GM19025 (cell line): ENCODE measurements at regions not wholly inside any gene's neighbourhood (a gene's known extent, or its start where the extent isn't known, plus 50 kb on each side); places are given as distances from the start of the nearest gene placed in this dataset.

ENCODE experiments used
- ATAC-seq: cut with Tn5 transposase; IDR thresholded peaks from one replicate; pipeline ENCODE4 v1.9.1; 2021; ENCODE audit warnings: mild to moderate bottlenecking, low read depth, moderate library complexity; ENCODE audit not compliant: unreplicated experiment

GRCh38 chr12:88309546-88309945 is 167.4 kb downstream of the TMTC3 start:
- ATAC-seq, result no peak

- ATAC-seq, result no peak
Observed at GRCh38 chr12:88310069-88310468, 168.0 kb downstream of the TMTC3 start.

- no peak for ATAC-seq
Observed at GRCh38 chr12:88310666-88311065, 168.6 kb downstream of the TMTC3 start.

- no peak for ATAC-seq
Observed at GRCh38 chr12:88313554-88313953, 171.4 kb downstream of the TMTC3 start.

GRCh38 chr12:88314706-88315105 is 172.6 kb downstream of the TMTC3 start:
- no peak for ATAC-seq

GRCh38 chr12:88318726-88319125 is 176.6 kb downstream of the TMTC3 start:
- ATAC-seq, result no peak

- no peak for ATAC-seq
Observed at GRCh38 chr12:88325076-88325815, 183.1 kb downstream of the TMTC3 start.

- ATAC-seq, result no peak
Observed at GRCh38 chr12:88325816-88326189, 183.7 kb downstream of the TMTC3 start.

GRCh38 chr12:88327276-88327675 is 185.2 kb downstream of the TMTC3 start:
- ATAC-seq, result no peak

GRCh38 chr12:88328090-88328489 is 186.0 kb downstream of the TMTC3 start:
- no peak for ATAC-seq

GRCh38 chr12:88329833-88330232 is 187.7 kb downstream of the TMTC3 start:
- ATAC-seq, result no peak

GRCh38 chr12:88334271-88334670 is 192.2 kb downstream of the TMTC3 start:
- no peak for ATAC-seq

- no peak for ATAC-seq
Observed at GRCh38 chr12:88336076-88336739, 194.1 kb downstream of the TMTC3 start.

- no peak for ATAC-seq
Observed at GRCh38 chr12:88338486-88338885, 196.4 kb downstream of the TMTC3 start.

- ATAC-seq, result no peak
Observed at GRCh38 chr12:88339254-88339949, 197.3 kb downstream of the TMTC3 start.

- no peak for ATAC-seq
Observed at GRCh38 chr12:88339966-88340365, 197.9 kb downstream of the TMTC3 start.

- ATAC-seq, result no peak
Observed at GRCh38 chr12:88342251-88342806, 200.2 kb downstream of the TMTC3 start.

- no peak for ATAC-seq
Observed at GRCh38 chr12:88351146-88351545, 209.0 kb downstream of the TMTC3 start.

GRCh38 chr12:88354691-88355090 is 212.6 kb downstream of the TMTC3 start:
- no peak for ATAC-seq

GRCh38 chr12:88360343-88360742 is 218.2 kb downstream of the TMTC3 start:
- no peak for ATAC-seq

GRCh38 chr12:88361493-88361892 is 218.8 kb downstream of the KITLG start:
- ATAC-seq, result no peak
